ENCODE measurements at regions not wholly inside any gene's neighbourhood (a gene's known extent, or its start where the extent isn't known, plus 50 kb on each side); places are given as distances from the start of the nearest gene placed in this dataset. TPM values are rescaled to one million over a fixed set of nuclear protein-coding genes. Genes with fewer than 3 reads are reported as not detected.
A peak's percentile ranks its signal among the peaks of the same experiment; 100 is the strongest.

GRCh38 chr10:25877296-25877695 is 56.7 kb upstream of the MYO3A start:
- Histone ChIP-seq H3K27ac (no peak overlapping the region), H3K27me3 (no peaks in the 10 kb centered on the region), H3K4me1 (no peaks in the 10 kb centered on the region), H3K4me3 (no peak overlapping the region), H3K9me3 (no peaks in the 10 kb centered on the region), H3K36me3 (replicated peaks in 1 of 2; ENCODE audit: insufficient read depth in 1 of 2, low read depth in 2 of 2) (no peaks in the 10 kb centered on the region)
- intact Hi-C loops (cut with DNase I): loop anchor here (10.0 kb wide), 1 partner anchor 678 kb away; no protein-coding TSS in a partner anchor
- ATAC-seq (no peak), DNase-seq (no peak)
- TF ChIP-seq POLR2A (IDR thresholded peaks at IDR 0.05) (no peak), CTCF (IDR thresholded peaks at IDR 0.05) (no peak)

Small RNA genes lying in the stretch of these regions (small RNA-seq; reads per million reads assigned to genes)
- gene RNA5SP306: 0.70 reads per million, percentile 15 among the genes with 10 or more reads in this experiment
- not detected for gene RNU6-632P
